Smooth muscle cell (in vitro differentiated cells): ENCODE measurements at regions not wholly inside any gene's neighbourhood (a gene's known extent, or its start where the extent isn't known, plus 50 kb on each side); places are given as distances from the start of the nearest gene placed in this dataset.

Source experiments
- DNase-seq: peaks from one replicate; lab custom pipeline; 2025; ENCODE audit not compliant: unreplicated experiment; lab: John Stamatoyannopoulos, UW
- H2AFZ ChIP-seq: fragments of 200-600 bp; sonication (generic); 2 replicates; pipeline ENCODE4 v1.6.0; 2016; ENCODE audit warnings: antibody characterized with exemption, low read depth, mild to moderate bottlenecking
- H3F3A ChIP-seq: fragments of 200-600 bp; sonication (generic); 2 replicates; pipeline ENCODE4 v1.6.0; 2017; ENCODE audit warnings: antibody characterized with exemption, low read depth
- H3K27ac ChIP-seq: fragments of 200-600 bp; sonication (generic); 2 replicates; pipeline ENCODE4 v1.5.1; 2016; ENCODE audit warnings: low read depth, mild to moderate bottlenecking
- H3K27me3 ChIP-seq: fragments of 200-600 bp; sonication (generic); 2 replicates; pipeline ENCODE4 v1.6.1; 2016; ENCODE audit warnings: low read depth, mild to moderate bottlenecking
- H3K36me3 ChIP-seq: fragments of 200-600 bp; sonication (generic); 2 replicates; pipeline ENCODE4 v1.5.1; 2016; ENCODE audit warnings: low read depth
- H3K4me1 ChIP-seq: fragments of 200-600 bp; sonication (generic); 2 replicates; pipeline ENCODE4 v1.5.1; 2016; ENCODE audit warnings: low read depth
- H3K4me2 ChIP-seq: fragments of 200-600 bp; sonication (generic); 2 replicates; pipeline ENCODE4 v1.6.0; 2016; ENCODE audit warnings: mild to moderate bottlenecking
- H3K4me3 ChIP-seq: fragments of 200-600 bp; sonication (generic); 2 replicates; pipeline ENCODE4 v1.5.1; 2016; ENCODE audit warnings: mild to moderate bottlenecking
- H3K79me2 ChIP-seq: fragments of 200-600 bp; sonication (generic); 2 replicates; pipeline ENCODE4 v1.6.0; 2016; ENCODE audit warnings: low read depth, mild to moderate bottlenecking
- H3K9ac ChIP-seq: fragments of 200-600 bp; sonication (generic); 2 replicates; pipeline ENCODE4 v1.6.0; 2016; ENCODE audit warnings: low read depth
- H3K9me3 ChIP-seq: fragments of 200-600 bp; sonication (generic); replicated peaks from 2 replicates; pipeline ENCODE4 v1.5.1; 2016; ENCODE audit warnings: low read depth
- H4K20me1 ChIP-seq: fragments of 200-600 bp; sonication (generic); 2 replicates; pipeline ENCODE4 v1.6.0; 2016; ENCODE audit warnings: low read depth
- WGBS: methylation state at CpG from one replicate; pipeline ENCODE4 v1.1.7; 2016; ENCODE audit warnings: low lambda C conversion rate; 5-methylcytosine and 5-hydroxymethylcytosine counted together
- TF ChIP-seq, protein P1 (sequence below): fragments of 200-600 bp; sonication (generic); IDR thresholded peaks from 2 replicates; pipeline ENCODE4 v1.5.1; 2017; ENCODE audit warnings: borderline replicate concordance, mild to moderate bottlenecking, antibody characterized with exemption; ENCODE audit not compliant: insufficient read depth, poor library complexity, severe bottlenecking

DNA sequence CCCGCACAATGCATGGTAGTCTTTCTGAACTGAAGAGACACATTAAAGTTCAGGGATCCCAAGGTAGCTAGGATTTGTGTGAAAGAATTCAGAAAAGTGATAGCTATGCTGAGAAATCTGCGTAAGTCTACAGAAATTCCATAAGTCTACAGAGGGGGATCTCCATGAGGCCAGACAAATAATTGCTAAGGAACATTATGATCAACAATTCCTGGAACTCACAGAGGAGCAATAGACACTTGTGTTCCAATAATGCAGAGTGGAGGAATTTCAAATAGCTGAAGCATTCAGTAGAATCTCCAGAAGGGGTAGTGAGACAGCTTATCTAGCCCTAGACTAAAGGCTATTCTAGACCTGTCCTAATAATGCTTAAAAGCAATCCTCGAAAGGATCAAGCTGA, 315.7 kb upstream of the ECI2 start:
- Histone ChIP-seq H3F3A (no peaks in the 10 kb centered on the region), H3K4me3 (no peak overlapping the region), H2AFZ (no peak overlapping the region), H3K4me2 (no peak overlapping the region), H3K27ac (no peak overlapping the region), H3K27me3 (no peaks in the 10 kb centered on the region), H4K20me1 (no peaks in the 10 kb centered on the region), H3K9ac (no peak overlapping the region), H3K4me1 (no peaks in the 10 kb centered on the region), H3K36me3 (no peaks in the 10 kb centered on the region), H3K79me2 (no peaks in the 10 kb centered on the region), H3K9me3 (peaks cover 11% of the 10 kb centered on the region)
- TF ChIP-seq, protein P1, sequence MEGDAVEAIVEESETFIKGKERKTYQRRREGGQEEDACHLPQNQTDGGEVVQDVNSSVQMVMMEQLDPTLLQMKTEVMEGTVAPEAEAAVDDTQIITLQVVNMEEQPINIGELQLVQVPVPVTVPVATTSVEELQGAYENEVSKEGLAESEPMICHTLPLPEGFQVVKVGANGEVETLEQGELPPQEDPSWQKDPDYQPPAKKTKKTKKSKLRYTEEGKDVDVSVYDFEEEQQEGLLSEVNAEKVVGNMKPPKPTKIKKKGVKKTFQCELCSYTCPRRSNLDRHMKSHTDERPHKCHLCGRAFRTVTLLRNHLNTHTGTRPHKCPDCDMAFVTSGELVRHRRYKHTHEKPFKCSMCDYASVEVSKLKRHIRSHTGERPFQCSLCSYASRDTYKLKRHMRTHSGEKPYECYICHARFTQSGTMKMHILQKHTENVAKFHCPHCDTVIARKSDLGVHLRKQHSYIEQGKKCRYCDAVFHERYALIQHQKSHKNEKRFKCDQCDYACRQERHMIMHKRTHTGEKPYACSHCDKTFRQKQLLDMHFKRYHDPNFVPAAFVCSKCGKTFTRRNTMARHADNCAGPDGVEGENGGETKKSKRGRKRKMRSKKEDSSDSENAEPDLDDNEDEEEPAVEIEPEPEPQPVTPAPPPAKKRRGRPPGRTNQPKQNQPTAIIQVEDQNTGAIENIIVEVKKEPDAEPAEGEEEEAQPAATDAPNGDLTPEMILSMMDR: no peak
- DNase-seq: no peak
- WGBS: 80% methylated on average over 3 of the region's 3 CpGs

GRCh38 chr6:4450237-4450636, 314.9 kb upstream of the ECI2 start:
- Histone ChIP-seq H3K4me3 (no peak overlapping the region), H3F3A (no peaks in the 10 kb centered on the region), H3K4me1 (no peaks in the 10 kb centered on the region), H3K79me2 (no peaks in the 10 kb centered on the region), H3K9me3 (peaks cover 11% of the 10 kb centered on the region), H3K36me3 (no peaks in the 10 kb centered on the region), H3K27ac (no peak overlapping the region), H2AFZ (no peak overlapping the region), H3K27me3 (no peaks in the 10 kb centered on the region), H3K4me2 (no peak overlapping the region), H3K9ac (no peak overlapping the region), H4K20me1 (no peaks in the 10 kb centered on the region)
- 94% methylated on average over 1 of the region's 1 CpG for WGBS
- TF ChIP-seq, protein P1: no peak
- no peak for DNase-seq

GRCh38 chr6:4449409-4449808, 314.0 kb upstream of the ECI2 start:
- WGBS: 81% methylated on average over 1 of the region's 1 CpG
- Histone ChIP-seq H3K27me3 (no peaks in the 10 kb centered on the region), H4K20me1 (no peaks in the 10 kb centered on the region), H3K4me1 (no peaks in the 10 kb centered on the region), H3K4me3 (no peak overlapping the region), H3K79me2 (no peaks in the 10 kb centered on the region), H2AFZ (no peak overlapping the region), H3K9ac (no peak overlapping the region), H3K9me3 (peaks cover 11% of the 10 kb centered on the region), H3K4me2 (no peak overlapping the region), H3K27ac (no peak overlapping the region), H3F3A (no peaks in the 10 kb centered on the region), H3K36me3 (no peaks in the 10 kb centered on the region)
- TF ChIP-seq, protein P1: no peak
- no peak for DNase-seq

DNA sequence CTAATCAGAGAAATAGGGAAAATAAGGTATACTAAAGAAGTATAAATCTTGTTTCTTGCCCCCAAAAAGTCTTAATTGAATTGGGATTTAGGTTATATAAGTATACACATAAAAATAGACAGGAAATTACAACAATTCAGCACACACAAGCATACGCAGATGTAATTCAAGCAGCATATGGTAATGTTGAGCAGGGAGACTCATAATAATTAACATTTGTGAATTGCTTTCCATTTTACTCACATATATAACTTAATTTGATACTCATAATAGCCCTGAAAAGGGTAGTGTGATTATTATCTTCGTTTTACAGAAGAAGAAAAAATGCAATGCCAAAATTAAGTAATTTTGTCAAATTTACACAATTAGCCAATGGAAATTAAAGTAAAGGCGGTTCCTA, 313.5 kb upstream of the ECI2 start:
- Histone ChIP-seq H3K36me3 (no peaks in the 10 kb centered on the region), H3K27me3 (no peaks in the 10 kb centered on the region), H3K4me2 (no peak overlapping the region), H3K27ac (no peak overlapping the region), H2AFZ (no peak overlapping the region), H3F3A (no peaks in the 10 kb centered on the region), H3K79me2 (no peaks in the 10 kb centered on the region), H3K9me3 (peaks cover 11% of the 10 kb centered on the region), H3K4me3 (no peak overlapping the region), H3K9ac (no peak overlapping the region), H3K4me1 (no peaks in the 10 kb centered on the region), H4K20me1 (no peaks in the 10 kb centered on the region)
- no peak for DNase-seq
- 74% methylated on average over 3 of the region's 3 CpGs for WGBS
- TF ChIP-seq, protein P1: no peak
